Neural crest cell (in vitro differentiated cells): ENCODE measurements at regions not wholly inside any gene's neighbourhood (a gene's known extent, or its start where the extent isn't known, plus 50 kb on each side); places are given as distances from the start of the nearest gene placed in this dataset.
"Not testable (repeated sequence)": the region's sequence is repeated elsewhere in the genome, so short reads cannot be mapped to it uniquely, and the experiment has no call there.

Experiments used
- DNase-seq: peaks from one replicate; pipeline ENCODE4 v3.0.0; 2021; ENCODE audit warnings: low read depth, mixed read lengths, low spot score
- H3K27ac Mint-ChIP-seq: one replicate; pipeline ENCODE4 v1.8.0; 2021; ENCODE audit warnings: mild to moderate bottlenecking, mixed read lengths; ENCODE audit not compliant: unreplicated experiment
- H3K27me3 Mint-ChIP-seq: 2 replicates; pipeline ENCODE4 v1.8.0; 2021; ENCODE audit warnings: low read depth, mild to moderate bottlenecking, mixed read lengths
- H3K36me3 Mint-ChIP-seq: 2 replicates; pipeline ENCODE4 v1.8.0; 2021; ENCODE audit warnings: low read depth, mild to moderate bottlenecking, mixed read lengths
- H3K4me1 Mint-ChIP-seq: 2 replicates; pipeline ENCODE4 v1.8.0; 2021; ENCODE audit warnings: mixed read lengths
- H3K4me3 Mint-ChIP-seq: one replicate; pipeline ENCODE4 v1.8.0; 2021; ENCODE audit warnings: mild to moderate bottlenecking, mixed read lengths
- H3K9me3 Mint-ChIP-seq: 2 replicates; pipeline ENCODE4 v1.8.0; 2021; ENCODE audit warnings: mixed read lengths
- CTCF ChIP-seq: fragments of 200-600 bp; sonication (generic); conservative IDR thresholded peaks from 2 replicates; pipeline ENCODE4 v1.5.0; 2021; ENCODE audit warnings: antibody characterized with exemption, mild to moderate bottlenecking

- Mint-ChIP-seq H3K36me3 (no peaks in the 10 kb centered on the region), H3K4me3 (no peak overlapping the region), H3K4me1 (no peaks in the 10 kb centered on the region), H3K9me3 (no peaks in the 10 kb centered on the region), H3K27ac (no peak overlapping the region), H3K27me3 (no peaks in the 10 kb centered on the region)
- DNase-seq = no peak
- TF ChIP-seq CTCF = no peak
These were observed 773.5 kb upstream of the AGA start for GRCh38 chr4:178215763-178216162.

- not testable (repeated sequence) for H3K4me1 Mint-ChIP-seq, H3K4me3 Mint-ChIP-seq, H3K27ac Mint-ChIP-seq, H3K36me3 Mint-ChIP-seq, H3K27me3 Mint-ChIP-seq, DNase-seq
- H3K9me3 Mint-ChIP-seq = peaks cover 16% of the 10 kb centered on the region
These were observed 784.2 kb upstream of the AGA start for GRCh38 chr4:178226421-178226820.

GRCh38 chr4:178233906-178234305 is 791.7 kb upstream of the AGA start:
- no peaks in the 10 kb centered on the region for H3K4me1 Mint-ChIP-seq
- H3K4me3 Mint-ChIP-seq = no peak overlapping the region
- no peak for DNase-seq
- H3K27ac Mint-ChIP-seq = no peak overlapping the region
- peaks cover 2% of the 10 kb centered on the region for H3K36me3 Mint-ChIP-seq
- no peaks in the 10 kb centered on the region for H3K27me3 Mint-ChIP-seq
- no peak for TF ChIP-seq CTCF
- peaks cover 12% of the 10 kb centered on the region for H3K9me3 Mint-ChIP-seq

- no peak for TF ChIP-seq CTCF
- H3K36me3 Mint-ChIP-seq = no peaks in the 10 kb centered on the region
- no peak overlapping the region for H3K27ac Mint-ChIP-seq
- no peak overlapping the region for H3K4me3 Mint-ChIP-seq
- H3K9me3 Mint-ChIP-seq = peaks cover 5% of the 10 kb centered on the region
- H3K27me3 Mint-ChIP-seq = no peaks in the 10 kb centered on the region
- no peak for DNase-seq
- H3K4me1 Mint-ChIP-seq = no peaks in the 10 kb centered on the region
These were observed 798.7 kb upstream of the AGA start for GRCh38 chr4:178240891-178241290.

GRCh38 chr4:178241601-178242118 is 799.4 kb upstream of the AGA start:
- Mint-ChIP-seq H3K4me3 (no peak overlapping the region), H3K36me3 (no peaks in the 10 kb centered on the region), H3K4me1 (peaks cover 4% of the 10 kb centered on the region), H3K9me3 (peaks cover 5% of the 10 kb centered on the region), H3K27me3 (no peaks in the 10 kb centered on the region), H3K27ac (no peak overlapping the region)
- no peak for TF ChIP-seq CTCF
- DNase-seq = no peak

- no peaks in the 10 kb centered on the region for H3K36me3 Mint-ChIP-seq
- H3K27me3 Mint-ChIP-seq = no peaks in the 10 kb centered on the region
- H3K9me3 Mint-ChIP-seq = peaks cover 7% of the 10 kb centered on the region
- DNase-seq = no peak
- H3K27ac Mint-ChIP-seq = no peak overlapping the region
- H3K4me1 Mint-ChIP-seq = peaks cover 4% of the 10 kb centered on the region
- no peak overlapping the region for H3K4me3 Mint-ChIP-seq
- TF ChIP-seq CTCF = no peak
These were observed 800.4 kb upstream of the AGA start for GRCh38 chr4:178242655-178243054.
